GM21825 (cell line): ENCODE measurements at regions not wholly inside any gene's neighbourhood (a gene's known extent, or its start where the extent isn't known, plus 50 kb on each side); places are given as distances from the start of the nearest gene placed in this dataset.

Experiments used
- ATAC-seq: cut with Tn5 transposase; IDR thresholded peaks from one replicate; pipeline ENCODE4 v1.9.1; 2021; ENCODE audit warnings: mild to moderate bottlenecking, moderate library complexity; ENCODE audit not compliant: unreplicated experiment

DNA sequence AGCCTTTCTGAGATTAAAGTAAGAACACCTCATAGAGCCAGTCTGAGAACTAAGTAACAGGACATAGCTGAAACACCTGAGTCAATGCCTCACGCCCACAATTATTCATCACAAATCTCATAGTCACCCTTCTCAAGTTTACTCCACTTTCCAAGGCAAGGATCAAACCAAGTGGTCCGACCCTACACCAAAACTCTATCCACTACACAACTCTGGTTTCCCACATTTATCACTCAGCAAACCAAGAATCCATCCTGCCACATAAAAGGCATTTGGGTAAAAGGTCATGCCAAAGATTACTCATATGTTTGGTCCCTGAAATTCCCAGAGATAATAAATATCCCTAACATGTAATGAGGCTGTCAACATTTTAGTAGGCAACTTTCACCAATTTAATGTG, 144.1 kb downstream of the RPAP3 start:
- no peak for ATAC-seq

- ATAC-seq: no peak
Measured at GRCh38 chr12:47560415-47560814, 145.4 kb downstream of the RPAP3 start.

- no peak for ATAC-seq
Measured at GRCh38 chr12:47558625-47559345, 147.0 kb downstream of the RPAP3 start.

GRCh38 chr12:47557386-47557785, 148.4 kb downstream of the RPAP3 start:
- ATAC-seq: no peak

- no peak for ATAC-seq
Measured at GRCh38 chr12:47556261-47557030, 149.4 kb downstream of the RPAP3 start.

DNA sequence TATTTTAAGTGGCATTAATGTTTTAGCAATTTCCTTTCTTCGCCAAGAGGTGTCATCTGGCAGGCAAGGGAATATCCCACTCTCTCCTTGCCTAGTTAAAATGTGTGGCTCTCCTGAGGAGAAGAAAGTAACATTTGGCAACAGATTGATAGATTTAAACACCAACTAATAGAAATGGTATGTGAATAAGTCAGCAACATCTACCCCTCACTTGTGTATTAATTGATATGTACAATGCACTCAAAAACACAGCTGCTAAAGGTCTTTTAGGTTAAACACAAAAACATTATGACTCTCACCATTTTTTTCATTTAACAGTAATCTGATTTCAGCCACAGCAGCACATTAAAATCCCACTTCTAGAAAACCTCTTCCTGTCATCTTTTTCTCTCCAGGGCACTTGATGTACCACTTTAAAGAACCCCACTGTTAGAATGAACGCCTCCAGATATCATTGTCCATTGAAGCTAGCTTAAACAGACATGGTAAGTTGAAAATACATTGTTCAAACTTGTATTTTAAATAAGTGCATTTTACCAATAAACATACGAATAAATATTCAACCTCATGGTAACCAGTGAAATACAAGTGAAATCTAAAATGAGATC, 151.7 kb downstream of the RPAP3 start:
- no peak for ATAC-seq

DNA sequence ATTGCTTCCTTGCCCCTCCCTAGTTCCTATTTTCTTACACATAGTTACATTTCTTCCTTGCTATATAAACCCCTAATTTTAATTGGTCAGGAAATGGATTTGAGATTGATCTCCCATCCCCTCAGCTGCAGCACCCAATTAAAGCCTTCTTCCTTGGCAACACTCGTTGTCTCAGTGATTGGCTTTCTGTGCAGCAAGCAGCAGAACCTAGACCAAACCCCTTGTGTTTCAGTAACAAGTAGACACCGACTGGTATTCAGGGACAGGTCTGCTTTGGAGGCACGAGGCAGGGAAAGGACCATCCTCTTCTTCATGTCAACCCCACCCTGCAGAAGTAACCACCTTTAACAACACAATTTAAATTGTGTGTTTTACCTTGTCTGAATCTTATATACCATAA, 152.6 kb downstream of the RPAP3 start:
- no peak for ATAC-seq

DNA sequence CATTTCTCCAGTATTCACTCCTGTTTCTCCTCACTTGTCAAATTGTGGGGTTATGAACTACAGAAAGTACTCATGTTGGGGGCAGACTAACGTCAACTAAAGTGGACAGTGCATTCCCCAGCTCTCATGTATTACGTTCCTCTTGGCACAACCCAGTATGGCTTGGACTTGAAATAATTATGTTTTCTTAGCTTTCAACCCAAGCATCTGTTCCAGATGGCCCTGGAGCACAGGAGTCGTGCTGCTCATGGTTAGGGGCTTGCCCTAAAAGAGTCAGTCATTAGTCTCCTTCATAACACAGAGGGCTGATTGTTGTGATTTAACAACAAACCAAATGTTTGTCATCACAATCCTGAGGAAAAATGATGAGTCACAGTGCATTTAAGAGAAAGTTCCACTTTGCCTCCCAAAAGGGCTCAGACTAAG, 154.4 kb downstream of the RPAP3 start:
- ATAC-seq: no peak

DNA sequence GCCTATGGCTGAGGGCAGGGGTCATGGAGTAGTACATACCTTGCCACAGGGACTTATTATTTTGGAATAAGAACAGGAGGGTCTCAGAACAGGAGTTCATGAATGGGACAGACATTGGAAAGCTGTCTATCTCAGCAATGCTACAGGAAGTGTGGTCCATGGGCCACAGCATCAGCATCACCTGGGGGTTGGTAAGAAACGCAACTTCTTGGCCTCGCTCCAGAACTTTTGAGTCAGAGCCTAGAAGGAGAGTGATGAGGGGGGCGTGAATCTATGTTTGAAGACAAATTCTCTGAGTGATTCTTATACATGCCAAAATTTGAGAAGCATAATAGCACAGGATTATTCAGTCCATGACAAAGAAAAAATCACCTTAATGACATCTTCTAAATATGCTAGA, 156.6 kb downstream of the RPAP3 start:
- no peak for ATAC-seq

- ATAC-seq: no peak
Measured at GRCh38 chr12:47548401-47548800, 157.4 kb downstream of the RPAP3 start.

DNA sequence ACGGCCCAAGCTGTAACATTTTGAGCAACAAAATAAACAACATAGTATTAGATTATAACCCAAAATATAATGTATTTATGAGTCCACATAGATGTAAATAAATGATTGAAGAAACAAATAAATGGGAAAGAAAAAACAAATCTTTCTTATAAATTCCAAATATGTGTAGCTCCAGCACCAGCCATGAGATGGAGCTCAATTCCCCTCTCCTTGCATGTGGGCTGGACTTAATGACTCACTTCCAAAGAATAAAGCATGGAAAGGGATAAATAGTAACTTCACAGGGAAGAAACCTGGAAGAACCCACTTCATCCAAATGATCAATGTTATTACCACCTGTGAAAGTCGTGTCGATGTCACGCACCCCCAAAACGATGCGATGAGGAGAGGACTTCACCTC, 158.8 kb downstream of the RPAP3 start:
- no peak for ATAC-seq

DNA sequence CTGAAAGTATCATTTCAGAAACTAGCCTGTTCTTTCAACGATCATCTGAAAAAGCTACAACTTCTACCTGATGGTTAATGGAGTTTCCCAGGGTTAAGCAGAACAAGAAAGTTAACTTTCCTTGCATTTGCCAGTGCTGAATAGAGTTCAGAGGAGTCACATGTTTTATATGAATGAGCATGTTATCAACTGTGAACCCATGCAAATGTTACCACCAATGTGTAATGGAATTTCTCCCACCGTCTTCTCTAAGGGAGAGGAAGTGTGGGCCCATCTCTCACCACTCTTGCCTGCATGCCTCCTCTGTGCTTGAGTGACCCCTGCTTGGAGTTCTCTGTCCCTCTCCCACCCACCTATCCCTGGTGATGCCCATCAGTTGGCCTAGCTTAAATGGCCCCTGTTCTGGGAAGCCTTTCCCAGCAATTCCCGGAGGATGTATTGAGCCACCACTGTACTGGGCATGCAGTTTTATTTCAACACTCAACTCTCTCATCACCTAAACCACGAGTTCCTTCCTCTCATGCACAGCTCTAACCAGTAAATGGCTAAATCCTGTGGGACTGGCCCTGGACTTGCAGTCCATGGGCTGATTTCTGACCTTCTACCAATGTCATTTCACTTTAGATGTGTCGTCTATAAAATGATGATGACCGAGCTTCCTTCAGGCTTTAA, 159.8 kb downstream of the RPAP3 start:
- ATAC-seq: no peak

- ATAC-seq: no peak
Measured at GRCh38 chr12:47534695-47535094, 171.1 kb downstream of the RPAP3 start.

DNA sequence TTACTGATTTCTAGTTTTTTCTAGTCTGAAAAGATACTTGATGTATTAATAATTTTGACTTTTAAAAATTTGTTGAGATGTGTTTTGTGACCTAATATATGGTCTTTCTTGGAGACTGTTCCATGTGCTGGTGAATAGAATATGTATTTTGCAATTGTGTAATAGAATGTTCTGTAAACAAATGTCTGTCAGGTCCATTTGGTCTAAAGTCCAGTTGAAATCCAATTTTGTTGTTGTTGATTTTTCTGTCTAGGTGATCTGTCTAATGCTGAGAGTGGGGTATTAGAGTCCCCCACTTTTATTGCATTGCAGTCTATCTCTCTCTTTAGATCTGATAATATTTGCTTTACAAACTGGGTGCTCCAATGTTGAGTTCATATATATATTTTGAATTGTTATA, 175.8 kb downstream of the RPAP3 start:
- ATAC-seq: no peak

DNA sequence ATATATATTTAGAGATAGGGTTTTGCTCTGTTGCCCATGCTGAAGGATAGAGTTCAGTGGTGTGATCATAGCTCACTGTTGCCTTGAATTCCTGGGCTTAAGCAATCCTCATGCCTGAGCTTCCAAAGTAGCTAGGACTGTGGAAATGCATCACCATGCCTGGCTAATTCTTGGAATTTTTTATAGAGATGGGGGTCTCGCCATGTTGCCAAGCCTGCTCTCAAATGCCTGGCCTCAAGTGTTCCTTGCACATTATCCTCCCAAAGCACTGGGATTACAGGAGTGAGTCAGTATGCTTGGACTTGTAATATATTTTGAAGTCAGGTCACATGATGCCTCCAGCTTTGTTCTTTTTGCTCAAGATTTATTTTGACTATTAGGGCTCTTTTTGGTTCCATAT, 178.0 kb downstream of the RPAP3 start:
- no peak for ATAC-seq

GRCh38 chr12:47520029-47520428, 185.8 kb downstream of the RPAP3 start:
- no peak for ATAC-seq

- ATAC-seq: no peak
Measured at GRCh38 chr12:47517122-47517521, 188.7 kb downstream of the RPAP3 start.

DNA sequence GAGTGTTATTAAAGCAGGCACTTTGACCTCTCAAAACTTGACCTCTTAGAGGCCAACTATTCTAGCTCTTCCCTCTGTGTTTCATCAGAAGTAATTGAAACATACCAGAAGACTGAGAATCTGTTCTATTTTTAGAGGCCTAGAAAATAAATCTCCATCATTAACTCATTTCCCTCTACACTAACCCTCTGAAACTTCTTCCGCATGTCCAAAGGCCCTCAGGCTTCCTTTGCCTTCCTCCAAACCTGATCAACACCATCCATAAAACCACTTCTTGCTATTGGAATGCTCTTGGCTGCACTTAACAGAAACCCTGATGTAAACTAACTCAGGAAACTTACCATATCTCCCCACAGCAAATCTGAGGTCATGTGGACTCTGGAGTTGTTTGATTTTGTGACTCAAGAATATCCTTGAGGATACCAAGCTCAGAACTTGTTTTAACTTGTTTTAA, 196.4 kb downstream of the RPAP3 start:
- ATAC-seq: no peak

DNA sequence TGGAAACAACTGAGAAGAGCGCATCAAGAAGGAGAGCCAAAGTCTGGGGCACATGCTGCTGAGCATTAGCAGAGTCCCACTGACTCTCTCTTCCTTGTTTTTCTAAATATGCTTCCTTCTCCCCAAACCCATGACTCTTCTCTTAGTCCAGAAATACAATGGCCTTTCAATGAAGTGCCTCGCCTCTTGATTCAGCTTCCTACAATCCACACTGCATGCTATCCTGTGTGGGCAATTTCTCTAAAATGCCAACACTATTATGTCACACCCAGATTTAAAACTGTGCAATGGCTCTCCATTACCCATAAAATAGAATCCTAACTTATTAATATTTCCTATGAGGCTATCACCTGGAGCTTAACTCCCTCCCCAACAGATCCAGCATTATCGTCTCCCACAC, 198.6 kb downstream of the RPAP3 start:
- ATAC-seq: no peak

DNA sequence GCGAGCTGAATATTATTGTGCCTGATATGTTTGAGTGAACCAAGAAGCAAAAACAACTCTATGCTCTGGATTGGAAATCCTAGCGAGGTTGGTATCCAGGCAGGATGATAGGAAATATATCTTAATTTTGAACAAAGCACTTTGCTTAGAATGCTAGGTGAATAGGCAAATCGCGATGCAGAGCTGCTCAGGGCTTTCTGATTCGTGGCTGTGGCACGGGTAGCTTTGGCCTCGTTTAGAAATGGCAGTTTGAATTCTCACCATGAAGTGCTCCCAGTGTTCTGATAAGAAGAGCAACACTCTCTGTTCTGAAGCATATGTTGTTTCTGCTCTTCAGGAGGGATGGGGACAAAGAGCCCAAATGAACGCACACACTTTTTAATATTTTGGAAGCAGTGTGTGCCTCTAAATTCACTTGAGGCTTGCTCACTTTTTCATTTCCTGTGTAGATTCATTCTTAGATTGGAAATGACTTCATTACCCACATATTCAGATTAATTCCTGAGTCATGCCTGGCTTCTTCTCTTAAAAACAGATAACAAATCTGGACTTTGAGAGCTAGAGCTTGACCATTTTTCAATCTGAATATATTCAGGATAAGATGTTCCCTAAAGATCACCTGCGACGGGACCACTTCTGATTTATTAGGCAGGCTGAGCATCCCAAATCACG, 200.9 kb downstream of the RPAP3 start:
- ATAC-seq: no peak

DNA sequence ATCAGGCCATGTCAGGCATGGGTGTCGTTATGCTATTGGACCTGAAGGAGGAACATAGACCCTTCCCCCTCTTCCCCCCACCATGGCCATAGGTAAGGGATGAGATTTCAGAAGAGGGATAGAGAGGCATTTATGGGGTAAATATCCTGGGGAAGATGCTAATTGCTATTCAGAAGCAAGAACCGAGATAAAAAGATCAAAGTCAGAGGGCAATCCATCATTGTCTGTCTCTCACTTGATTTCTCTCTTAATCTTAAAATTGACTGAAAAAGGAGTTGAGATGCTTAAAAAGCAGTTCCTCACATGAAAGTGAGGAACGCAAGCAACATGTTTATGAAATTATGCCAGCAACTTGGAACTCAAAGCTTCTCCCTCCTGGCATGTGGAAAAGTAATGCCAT, 212.0 kb downstream of the RPAP3 start:
- no peak for ATAC-seq
